ENCODE measurements at regions not wholly inside any gene's neighbourhood (a gene's known extent, or its start where the extent isn't known, plus 50 kb on each side); places are given as distances from the start of the nearest gene placed in this dataset.
"Not testable (repeated sequence)": the region's sequence is repeated elsewhere in the genome, so short reads cannot be mapped to it uniquely, and the experiment has no call there.

DNA sequence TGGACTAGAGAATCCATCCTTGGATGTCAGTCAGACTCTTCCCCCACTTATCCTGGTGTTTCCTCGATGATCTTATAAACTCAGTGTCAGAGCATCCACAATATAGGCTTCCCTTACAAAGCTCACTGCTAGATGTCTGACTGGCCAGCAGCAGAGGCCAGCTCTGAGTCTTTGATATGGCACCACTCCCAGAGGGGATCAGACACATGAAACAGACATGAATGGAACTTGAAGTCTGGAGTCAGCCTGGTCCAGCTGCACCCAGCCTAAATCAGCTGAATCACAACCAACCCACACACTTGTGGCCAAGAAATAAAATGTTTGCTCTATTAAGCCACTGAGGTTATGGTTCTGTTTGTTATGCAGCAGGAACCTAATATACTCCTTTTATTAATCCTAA is 129.6 kb upstream of the MED14 start:
- H3K36me3 Mint-ChIP-seq (ENCODE audit: low read depth) = no peaks in the 10 kb centered on the region
- H3K4me3 Mint-ChIP-seq = no peak overlapping the region
- no peak overlapping the region for H3K27ac Mint-ChIP-seq
- peaks cover 8% of the 10 kb centered on the region for H3K4me1 Mint-ChIP-seq (ENCODE audit: low read depth)
- H3K9me3 Mint-ChIP-seq = no peaks in the 10 kb centered on the region
- H3K27me3 Mint-ChIP-seq = peaks cover 4% of the 10 kb centered on the region

DNA sequence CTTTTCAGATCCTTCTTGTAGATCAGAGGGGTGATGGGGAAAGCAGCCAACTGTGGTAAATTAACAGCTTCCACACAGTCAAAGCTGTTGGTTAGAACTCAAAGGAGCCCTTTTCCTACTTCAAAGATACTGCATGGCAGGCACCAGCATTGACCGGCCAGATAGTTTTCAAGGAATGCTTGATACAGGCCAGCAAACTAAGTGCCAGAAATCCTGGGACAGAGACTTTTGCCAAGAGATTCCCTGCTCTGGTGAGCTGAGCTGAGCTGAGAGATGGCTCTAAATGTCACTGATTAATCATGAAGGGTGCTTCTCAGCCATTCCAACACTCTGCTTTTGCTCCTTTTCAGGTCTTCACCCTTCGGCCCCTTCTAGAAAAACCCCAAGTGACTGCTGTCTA is 131.6 kb upstream of the MED14 start:
- no peaks in the 10 kb centered on the region for H3K36me3 Mint-ChIP-seq (ENCODE audit: low read depth)
- peaks cover 18% of the 10 kb centered on the region for H3K4me1 Mint-ChIP-seq (ENCODE audit: low read depth)
- no peak overlapping the region for H3K4me3 Mint-ChIP-seq
- H3K27ac Mint-ChIP-seq = no peak overlapping the region
- peaks cover 4% of the 10 kb centered on the region for H3K27me3 Mint-ChIP-seq
- no peaks in the 10 kb centered on the region for H3K9me3 Mint-ChIP-seq

- Mint-ChIP-seq H3K4me3 (no peak overlapping the region), H3K36me3 (ENCODE audit: low read depth) (no peaks in the 10 kb centered on the region), H3K9me3 (no peaks in the 10 kb centered on the region)
These were observed 132.0 kb upstream of the MED14 start for GRCh38 chrX:40867352-40867751.

DNA sequence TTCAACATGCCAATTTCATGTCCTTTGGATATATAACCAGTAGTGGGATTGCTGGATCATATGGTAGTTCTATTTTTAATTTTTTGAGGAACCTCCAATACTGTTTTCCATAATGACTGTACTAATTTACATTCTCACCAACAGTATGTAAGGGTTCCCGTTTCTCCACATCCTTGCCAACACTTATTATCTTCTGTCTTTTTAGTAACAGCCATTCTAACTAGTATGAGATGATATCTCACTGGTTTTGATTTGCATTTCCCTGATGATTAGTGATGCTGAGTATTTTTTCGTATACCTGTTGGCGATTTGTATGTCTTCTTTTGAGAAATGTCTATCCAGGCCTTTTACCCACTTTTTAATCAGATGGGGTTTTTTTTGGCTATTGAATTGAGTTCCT is 133.5 kb upstream of the MED14 start:
- Mint-ChIP-seq H3K4me3 (no peak overlapping the region), H3K27me3 (peaks cover 4% of the 10 kb centered on the region), H3K27ac (no peak overlapping the region), H3K9me3 (no peaks in the 10 kb centered on the region), H3K36me3 (ENCODE audit: low read depth) (no peaks in the 10 kb centered on the region), H3K4me1 (ENCODE audit: low read depth) (peaks cover 27% of the 10 kb centered on the region)

More at GRCh38 chrX:40867352-40867751, 132.0 kb upstream of the MED14 start:
- Mint-ChIP-seq H3K4me1 (ENCODE audit: low read depth) (peaks cover 23% of the 10 kb centered on the region), H3K27me3 (peaks cover 4% of the 10 kb centered on the region), H3K27ac (no peak overlapping the region)

GRCh38 chrX:40870982-40871381 is 135.6 kb upstream of the MED14 start:
- not testable (repeated sequence) for H3K36me3 Mint-ChIP-seq (ENCODE audit: low read depth); H3K9me3 Mint-ChIP-seq; H3K27me3 Mint-ChIP-seq; H3K4me3 Mint-ChIP-seq
- peak overlapping the region; percentile 68 for H3K27ac Mint-ChIP-seq
- H3K4me1 Mint-ChIP-seq (ENCODE audit: low read depth) = peaks cover 27% of the 10 kb centered on the region

- Mint-ChIP-seq H3K4me1 (ENCODE audit: low read depth) (peaks cover 27% of the 10 kb centered on the region), H3K27ac (peak overlapping the region; percentile 94), H3K9me3 (no peaks in the 10 kb centered on the region), H3K27me3 (no peaks in the 10 kb centered on the region), H3K36me3 (ENCODE audit: low read depth) (no peaks in the 10 kb centered on the region), H3K4me3 (no peak overlapping the region)
These were observed 136.2 kb upstream of the MED14 start for GRCh38 chrX:40871385-40872082.

GRCh38 chrX:40872351-40872750 is 137.0 kb upstream of the MED14 start:
- Mint-ChIP-seq H3K4me3 (no peak overlapping the region), H3K9me3 (no peaks in the 10 kb centered on the region), H3K4me1 (ENCODE audit: low read depth) (peaks cover 27% of the 10 kb centered on the region), H3K27me3 (no peaks in the 10 kb centered on the region), H3K27ac (peak overlapping the region; percentile 72), H3K36me3 (ENCODE audit: low read depth) (no peaks in the 10 kb centered on the region)

- Mint-ChIP-seq H3K27ac (no peak overlapping the region), H3K4me3 (no peak overlapping the region), H3K4me1 (ENCODE audit: low read depth) (peaks cover 19% of the 10 kb centered on the region), H3K36me3 (ENCODE audit: low read depth) (no peaks in the 10 kb centered on the region), H3K27me3 (no peaks in the 10 kb centered on the region), H3K9me3 (no peaks in the 10 kb centered on the region)
These were observed 140.1 kb upstream of the MED14 start for GRCh38 chrX:40875476-40875875.

DNA sequence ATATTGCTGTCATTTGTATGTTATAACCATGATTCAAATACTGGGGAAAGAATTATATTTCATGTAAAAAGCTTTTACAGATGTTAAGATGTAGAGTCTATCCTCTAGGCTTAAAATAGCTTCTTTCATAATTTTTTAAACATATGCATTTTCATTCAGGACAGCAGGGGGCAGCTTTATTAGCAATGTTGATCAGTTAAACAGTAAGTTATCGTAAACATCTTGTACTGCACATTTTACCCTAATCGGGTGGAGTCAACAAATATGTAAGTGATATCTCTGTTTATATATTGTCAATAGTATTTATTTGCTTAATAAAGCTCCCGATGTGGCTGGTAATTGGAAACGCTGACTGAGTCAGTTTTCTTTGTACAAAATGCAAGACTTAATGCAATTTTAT is 142.5 kb upstream of the MED14 start:
- Mint-ChIP-seq H3K4me3 (no peak overlapping the region), H3K9me3 (no peaks in the 10 kb centered on the region), H3K4me1 (ENCODE audit: low read depth) (no peaks in the 10 kb centered on the region), H3K27ac (no peak overlapping the region), H3K36me3 (ENCODE audit: low read depth) (no peaks in the 10 kb centered on the region), H3K27me3 (no peaks in the 10 kb centered on the region)

DNA sequence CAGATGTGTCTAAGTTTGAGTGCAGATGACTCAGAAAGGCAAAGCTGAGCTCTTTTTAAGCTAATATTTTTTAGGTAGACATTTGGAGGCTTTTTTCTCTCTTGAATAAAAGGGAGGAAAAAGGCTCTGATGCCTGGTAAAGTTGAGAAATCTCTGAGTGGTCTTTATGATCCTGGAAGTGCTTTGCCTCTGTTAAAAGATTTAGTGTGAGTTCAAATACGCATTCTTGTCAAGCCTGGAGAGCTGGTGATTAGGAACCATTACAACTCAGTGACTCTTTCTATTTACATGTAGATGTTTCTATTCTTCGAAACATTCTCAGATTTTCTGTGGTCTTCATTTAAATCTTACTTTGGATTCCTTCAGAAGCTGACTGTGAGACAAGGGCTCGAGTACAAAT is 143.4 kb upstream of the MED14 start:
- Mint-ChIP-seq H3K4me3 (no peak overlapping the region), H3K4me1 (ENCODE audit: low read depth) (no peaks in the 10 kb centered on the region), H3K27ac (no peak overlapping the region), H3K27me3 (no peaks in the 10 kb centered on the region), H3K36me3 (ENCODE audit: low read depth) (no peaks in the 10 kb centered on the region), H3K9me3 (no peaks in the 10 kb centered on the region)

- not testable (repeated sequence) for H3K4me3 Mint-ChIP-seq; H3K36me3 Mint-ChIP-seq (ENCODE audit: low read depth); H3K9me3 Mint-ChIP-seq; H3K27me3 Mint-ChIP-seq; H3K27ac Mint-ChIP-seq; H3K4me1 Mint-ChIP-seq (ENCODE audit: low read depth)
These were observed 143.8 kb upstream of the MED14 start for GRCh38 chrX:40879172-40879571.

GRCh38 chrX:40880712-40881111 is 145.4 kb upstream of the MED14 start:
- Mint-ChIP-seq H3K9me3 (no peaks in the 10 kb centered on the region), H3K27ac (no peak overlapping the region), H3K4me3 (no peak overlapping the region), H3K4me1 (ENCODE audit: low read depth) (no peaks in the 10 kb centered on the region), H3K36me3 (ENCODE audit: low read depth) (no peaks in the 10 kb centered on the region), H3K27me3 (no peaks in the 10 kb centered on the region)

GRCh38 chrX:40883021-40883619 is 147.8 kb upstream of the MED14 start:
- no peaks in the 10 kb centered on the region for H3K9me3 Mint-ChIP-seq
- H3K4me3 Mint-ChIP-seq = no peak overlapping the region
- no peaks in the 10 kb centered on the region for H3K4me1 Mint-ChIP-seq (ENCODE audit: low read depth)
- no peak overlapping the region for H3K27ac Mint-ChIP-seq
- no peaks in the 10 kb centered on the region for H3K36me3 Mint-ChIP-seq (ENCODE audit: low read depth)
- H3K27me3 Mint-ChIP-seq = no peaks in the 10 kb centered on the region

- Mint-ChIP-seq H3K27ac (no peak overlapping the region), H3K36me3 (ENCODE audit: low read depth) (no peaks in the 10 kb centered on the region), H3K9me3 (no peaks in the 10 kb centered on the region), H3K4me3 (no peak overlapping the region), H3K27me3 (no peaks in the 10 kb centered on the region), H3K4me1 (ENCODE audit: low read depth) (no peaks in the 10 kb centered on the region)
These were observed 150.6 kb upstream of the MED14 start for GRCh38 chrX:40885989-40886388.

- Mint-ChIP-seq H3K27ac (no peak overlapping the region), H3K9me3 (no peaks in the 10 kb centered on the region)
These were observed 152.1 kb upstream of the MED14 start for GRCh38 chrX:40887476-40887875.

DNA sequence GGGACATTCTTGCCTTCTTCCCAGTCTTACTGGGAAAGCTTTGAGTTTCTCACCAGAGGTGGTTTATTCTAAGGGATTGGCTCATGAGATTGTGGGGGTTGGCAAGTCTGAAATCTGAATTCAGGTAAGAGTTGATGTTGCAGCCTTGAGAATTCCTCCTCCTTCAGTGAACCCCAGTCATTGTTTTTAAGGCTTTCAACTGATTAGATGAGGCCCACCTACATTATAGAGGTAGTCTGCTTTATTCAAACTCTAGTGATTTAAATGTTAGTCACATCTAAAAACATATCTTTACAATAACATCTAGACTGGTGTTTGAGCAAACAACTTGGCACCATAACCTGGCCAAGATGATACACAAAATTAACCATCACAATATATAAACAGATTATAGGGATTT is 156.5 kb upstream of the MED14 start:
- Mint-ChIP-seq H3K4me3 (no peak overlapping the region), H3K9me3 (no peaks in the 10 kb centered on the region), H3K27me3 (no peaks in the 10 kb centered on the region), H3K36me3 (ENCODE audit: low read depth) (no peaks in the 10 kb centered on the region), H3K4me1 (ENCODE audit: low read depth) (no peaks in the 10 kb centered on the region), H3K27ac (no peak overlapping the region)

More at GRCh38 chrX:40887476-40887875, 152.1 kb upstream of the MED14 start:
- Mint-ChIP-seq H3K4me1 (ENCODE audit: low read depth) (no peaks in the 10 kb centered on the region), H3K27me3 (no peaks in the 10 kb centered on the region), H3K4me3 (no peak overlapping the region), H3K36me3 (ENCODE audit: low read depth) (no peaks in the 10 kb centered on the region)
